Upper lobe of left lung (tissue), 6 donors: ENCODE measurements at regions not wholly inside any gene's neighbourhood (a gene's known extent, or its start where the extent isn't known, plus 50 kb on each side); places are given as distances from the start of the nearest gene placed in this dataset.

Source experiments
- ATAC-seq, 2 donors: fragments of 200-7000 bp; cut with Tn5 transposase; one replicate each; pipeline ENCODE4 v1.9.1; 2022; ENCODE audit warnings: mild to moderate bottlenecking in 2 of 2, moderate library complexity in 2 of 2; ENCODE audit not compliant: low FRiP score in 2 of 2
- DNase-seq, 2 donors: peaks; one replicate each; pipeline ENCODE4 v3.0.0-alpha.2; 2019 to 2020
- H3K27ac ChIP-seq, 4 donors: fragments of 200-600 bp; sonication (generic); one replicate each; pipeline ENCODE4 v1.5.1; 2016 to 2019
- H3K27me3 ChIP-seq, 4 donors: fragments of 200-600 bp; sonication (generic); one replicate each; pipeline ENCODE4 v1.5.1; 2017 to 2019
- H3K36me3 ChIP-seq, 4 donors: fragments of 200-600 bp; sonication (generic); one replicate each; pipeline ENCODE4 v1.5.1; 2016 to 2019
- H3K4me1 ChIP-seq, 4 donors: fragments of 200-600 bp; sonication (generic); one replicate each; pipeline ENCODE4 v1.5.1; 2018 to 2019
- H3K4me3 ChIP-seq, 4 donors: fragments of 200-600 bp; sonication (generic); one replicate each; pipeline ENCODE4 v1.5.1; 2017 to 2019; ENCODE audit warnings: mild to moderate bottlenecking in 2 of 4, moderate library complexity in 1 of 4
- H3K9me3 ChIP-seq, 4 donors: fragments of 200-600 bp; sonication (generic); one replicate each; pipeline ENCODE4 v1.5.1; 2018 to 2019
- CTCF ChIP-seq, 6 experiments: fragments of 450-650 bp in 4 of 6; fragments of 200-600 bp in 2 of 6; sonication (generic) in 2 of 6; IDR thresholded peaks; one replicate each; pipeline ENCODE4 v1.5.1; 2016 to 2019; ENCODE audit warnings: antibody characterized with exemption in 6 of 6
- EP300 ChIP-seq, 4 donors: sonication (generic); formaldehyde crosslinking; IDR thresholded peaks; one replicate each; pipeline ENCODE4 v1.5.1; 2017; ENCODE audit warnings: antibody characterized with exemption in 4 of 4, control low read depth in 2 of 4
- POLR2A ChIP-seq, 4 donors: fragments of 450-650 bp; IDR thresholded peaks; one replicate each; pipeline ENCODE4 v1.5.1; 2016 to 2017; ENCODE audit warnings: antibody characterized with exemption in 4 of 4, mild to moderate bottlenecking in 2 of 4
- POLR2AphosphoS5 ChIP-seq, 2 donors: sonication (generic); formaldehyde crosslinking; IDR thresholded peaks; one replicate each; pipeline ENCODE4 v1.5.1; 2017; ENCODE audit warnings: antibody characterized with exemption in 2 of 2
- WGBS, 2 donors: methylation state at CpG; one replicate each; pipeline ENCODE4 v1.1.5; 2017 to 2018; 5-methylcytosine and 5-hydroxymethylcytosine counted together
- donor health status: DM: no; HTN: no; CAD: no; lungs with moderate emphysema.
- donor health status: DM: no; HTN: yes; CAD: no; lungs with severe emphysema.

- no peak for DNase-seq
- no peak for ATAC-seq
Measured at GRCh38 chr5:74426506-74426905, 214.0 kb downstream of the ENC1 start.

DNA sequence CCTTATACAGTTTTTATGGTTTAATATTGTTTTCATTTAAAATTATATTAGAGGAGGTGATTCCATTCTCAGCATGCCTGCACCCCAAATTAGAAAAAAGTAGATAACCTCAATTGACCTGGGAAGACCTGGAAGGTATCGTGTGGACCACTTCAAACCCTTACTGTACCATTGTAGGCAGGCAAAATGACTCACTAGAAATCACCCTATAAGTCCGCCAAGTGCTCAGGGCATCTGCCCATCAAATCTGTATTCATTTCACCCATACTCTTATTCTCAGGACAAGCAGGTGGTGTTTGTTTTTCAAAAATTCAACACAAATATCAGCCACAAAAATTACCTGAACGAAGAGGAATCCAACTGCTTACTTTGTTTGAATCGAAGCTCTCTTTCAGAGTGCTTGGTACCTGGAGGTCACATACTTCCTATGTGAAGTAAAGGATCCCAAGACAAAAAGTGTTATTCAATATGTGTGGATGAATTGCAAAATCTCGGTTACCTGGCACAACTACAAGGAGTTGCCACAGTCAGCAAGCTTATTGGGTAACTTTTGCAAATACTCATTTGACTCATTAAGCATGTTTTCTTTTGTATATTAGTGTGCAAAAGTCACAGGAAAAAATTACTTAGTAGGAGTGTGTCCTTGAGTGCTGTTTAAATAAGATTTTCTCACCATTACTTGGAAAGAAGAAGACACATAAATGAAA is 216.2 kb downstream of the ENC1 start:
- DNase-seq = peak in 1 of 2 donors; percentile 53
- Histone ChIP-seq H3K4me1 (peaks cover 0 to 10% (median 2%) of the 10 kb centered on the region in 4 donors), H3K9me3 (no peaks in the 10 kb centered on the region), H3K27me3 (peaks cover 0 to 5% (median 0%) of the 10 kb centered on the region in 4 donors), H3K4me3 (no peak overlapping the region), H3K27ac (no peak overlapping the region), H3K36me3 (no peaks in the 10 kb centered on the region)
- TF ChIP-seq EP300 (IDR thresholded peaks at IDR 0.05) = peak in 1 of 4 donors; percentile 50
- no peak for TF ChIP-seq CTCF (IDR thresholded peaks at IDR 0.05)
- peak in 1 of 2 donors; percentile 15 for TF ChIP-seq POLR2AphosphoS5 (IDR thresholded peaks at IDR 0.05)
- TF ChIP-seq POLR2A (IDR thresholded peaks at IDR 0.05) = no peak
- WGBS, 2 donors = 60 to 62% methylated on average over 5 of the region's 5 CpGs
- ATAC-seq = peak in 1 of 2 donors; percentile 62

More at GRCh38 chr5:74426506-74426905, 214.0 kb downstream of the ENC1 start:
- no peak overlapping the region for H3K4me3 ChIP-seq
- peaks cover 0 to 5% (median 0%) of the 10 kb centered on the region in 4 donors for H3K27me3 ChIP-seq
- WGBS, 2 donors = 86 to 94% methylated on average over 1 of the region's 1 CpG
- H3K9me3 ChIP-seq = no peaks in the 10 kb centered on the region
- peaks cover 0 to 10% (median under 1%) of the 10 kb centered on the region in 4 donors for H3K4me1 ChIP-seq
- TF ChIP-seq EP300 (IDR thresholded peaks at IDR 0.05) = no peak
- TF ChIP-seq CTCF (IDR thresholded peaks at IDR 0.05) = no peak
- TF ChIP-seq POLR2A (IDR thresholded peaks at IDR 0.05) = no peak
- no peak for TF ChIP-seq POLR2AphosphoS5 (IDR thresholded peaks at IDR 0.05)
- no peak overlapping the region for H3K27ac ChIP-seq
- H3K36me3 ChIP-seq = no peaks in the 10 kb centered on the region

- DNase-seq = no peak
- 81 to 93% methylated on average over 1 of the region's 1 CpG for WGBS, 2 donors
- H3K4me1 ChIP-seq = peaks cover 0 to 10% (median 2%) of the 10 kb centered on the region in 4 donors
Measured at GRCh38 chr5:74423383-74423782, 217.1 kb downstream of the ENC1 start.

DNA sequence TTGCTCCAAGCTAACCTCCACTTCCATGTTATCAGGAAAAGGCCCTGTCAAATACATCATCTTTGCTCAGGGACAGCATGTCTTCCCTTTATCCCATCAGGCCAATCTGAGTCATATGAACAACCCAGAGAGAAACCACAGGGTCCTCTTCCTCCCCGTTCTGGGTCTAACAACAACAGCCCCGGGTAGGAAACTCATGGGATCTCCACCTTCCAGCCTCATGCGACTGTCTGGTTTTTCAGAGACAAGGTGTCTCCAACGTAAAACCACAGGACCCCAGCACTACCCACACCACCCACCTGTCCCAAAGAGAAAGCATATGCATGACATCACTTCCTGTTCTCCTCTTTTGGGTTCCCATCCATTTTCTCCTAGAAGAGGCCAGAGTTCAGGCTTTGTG is 217.9 kb downstream of the ENC1 start:
- Histone ChIP-seq H3K27ac (no peak overlapping the region), H3K9me3 (no peaks in the 10 kb centered on the region), H3K36me3 (no peaks in the 10 kb centered on the region), H3K27me3 (peaks cover 0 to 5% (median 0%) of the 10 kb centered on the region in 4 donors), H3K4me3 (no peak overlapping the region), H3K4me1 (peaks cover 0 to 10% (median 2%) of the 10 kb centered on the region in 4 donors)
- DNase-seq (no peak), ATAC-seq (no peak)
- 92 to 96% methylated on average over 4 of the region's 4 CpGs for WGBS, 2 donors
- no peak for TF ChIP-seq EP300 (IDR thresholded peaks at IDR 0.05)
- no peak for TF ChIP-seq CTCF (IDR thresholded peaks at IDR 0.05)
- no peak for TF ChIP-seq POLR2A (IDR thresholded peaks at IDR 0.05)
- no peak for TF ChIP-seq POLR2AphosphoS5 (IDR thresholded peaks at IDR 0.05)

More at GRCh38 chr5:74423383-74423782, 217.1 kb downstream of the ENC1 start:
- no peak for ATAC-seq
- Histone ChIP-seq H3K27ac (no peak overlapping the region), H3K36me3 (no peaks in the 10 kb centered on the region), H3K9me3 (no peaks in the 10 kb centered on the region), H3K4me3 (no peak overlapping the region), H3K27me3 (peaks cover 0 to 5% (median 0%) of the 10 kb centered on the region in 4 donors)
- TF ChIP-seq CTCF (IDR thresholded peaks at IDR 0.05) (no peak), EP300 (IDR thresholded peaks at IDR 0.05) (no peak), POLR2AphosphoS5 (IDR thresholded peaks at IDR 0.05) (no peak), POLR2A (IDR thresholded peaks at IDR 0.05) (no peak)
